GM19452 (cell line): ENCODE measurements at regions not wholly inside any gene's neighbourhood (a gene's known extent, or its start where the extent isn't known, plus 50 kb on each side); places are given as distances from the start of the nearest gene placed in this dataset.

Source experiments
- ATAC-seq: cut with Tn5 transposase; IDR thresholded peaks from one replicate; pipeline ENCODE4 v1.9.1; 2021; ENCODE audit not compliant: unreplicated experiment

DNA sequence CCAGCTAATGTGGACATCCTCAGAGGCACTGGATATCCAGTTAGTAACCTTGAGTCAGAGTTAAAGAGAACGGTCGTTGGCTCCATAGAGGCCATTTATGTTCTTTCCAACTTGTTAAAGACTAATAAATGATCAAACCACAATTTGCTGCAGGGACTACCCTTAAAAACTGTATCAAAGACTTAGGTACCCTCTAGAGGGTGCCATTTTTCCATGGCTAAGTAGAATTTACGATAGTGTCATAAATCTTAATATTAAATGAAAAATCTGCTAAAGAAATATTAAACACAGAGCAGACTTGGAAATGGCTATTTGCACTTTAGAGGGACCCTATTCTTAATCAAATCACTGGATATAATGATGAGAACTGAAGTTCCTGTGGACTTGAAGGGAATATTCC, 685.2 kb upstream of the CHORDC1 start:
- no peak for ATAC-seq

DNA sequence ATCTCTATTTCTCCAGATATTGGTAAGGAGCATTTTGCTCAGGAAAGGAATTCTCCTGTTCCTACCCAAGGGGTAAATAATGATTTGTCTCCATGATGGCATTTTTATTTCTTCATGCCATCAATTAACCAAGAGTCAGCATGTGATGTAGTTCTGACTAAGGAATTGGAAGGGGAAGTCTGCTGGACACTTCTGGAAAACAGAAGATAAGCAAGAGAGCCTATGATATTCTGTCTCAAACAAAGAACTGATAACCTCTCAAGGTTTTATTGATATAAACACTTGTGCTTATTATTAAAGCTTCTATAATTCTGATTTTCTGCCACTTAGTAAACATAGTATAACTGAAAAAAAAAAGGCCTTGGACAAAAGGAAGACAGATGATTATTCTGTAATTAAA, 673.0 kb upstream of the CHORDC1 start:
- ATAC-seq, result no peak

DNA sequence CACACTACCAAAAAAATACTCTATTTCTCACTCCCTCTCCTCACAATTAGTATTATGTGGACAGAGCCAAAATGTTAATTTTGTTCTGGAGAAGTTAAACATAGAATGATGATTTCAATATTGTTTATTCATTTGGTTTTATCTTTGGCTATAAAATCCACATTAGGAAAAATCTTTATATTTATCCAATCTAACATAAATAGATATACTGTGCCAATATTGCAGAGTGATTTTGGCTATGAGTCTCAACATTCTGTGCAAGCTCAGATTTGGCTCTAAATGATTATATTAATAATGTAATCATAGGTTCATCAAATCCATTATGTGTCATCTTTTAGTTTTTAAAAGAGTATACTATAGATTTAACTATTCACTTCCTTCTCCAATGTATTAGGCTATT, 667.5 kb upstream of the CHORDC1 start:
- ATAC-seq, result no peak

DNA sequence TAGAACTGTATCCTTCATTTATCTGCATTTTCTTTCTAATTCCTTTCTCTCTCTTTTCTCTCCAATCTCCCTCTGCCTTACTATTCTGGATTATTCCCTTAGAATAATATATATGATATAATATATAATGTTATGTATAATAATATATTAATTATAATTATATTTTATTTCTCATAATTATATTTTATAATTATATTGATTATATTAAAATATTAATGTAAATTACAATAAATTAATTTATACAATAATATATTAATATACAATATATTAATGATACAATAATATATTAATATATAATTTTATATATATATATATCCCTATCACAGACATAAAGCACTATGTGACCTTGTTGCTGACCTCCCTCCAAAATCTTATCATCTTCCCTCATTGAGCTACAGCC, 661.3 kb upstream of the CHORDC1 start:
- no peak for ATAC-seq

DNA sequence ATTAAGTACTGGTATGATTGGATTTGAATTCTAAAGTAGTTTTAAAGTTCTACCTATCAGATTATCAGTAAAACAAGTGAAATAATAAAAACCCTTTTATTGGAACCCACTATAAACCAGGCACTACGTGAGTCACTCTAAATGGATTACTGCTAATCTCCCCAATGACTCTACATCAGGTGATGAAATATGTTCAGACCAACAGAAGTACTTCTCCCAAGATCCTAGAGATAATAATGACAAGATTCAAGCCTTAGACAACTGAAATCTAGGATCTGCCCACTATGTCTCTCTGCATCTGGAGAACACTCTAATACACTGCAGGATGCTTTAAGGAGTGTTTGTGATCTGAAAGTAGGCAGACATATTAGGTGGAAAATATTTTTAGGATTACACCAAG, 652.1 kb upstream of the CHORDC1 start:
- ATAC-seq, result no peak

DNA sequence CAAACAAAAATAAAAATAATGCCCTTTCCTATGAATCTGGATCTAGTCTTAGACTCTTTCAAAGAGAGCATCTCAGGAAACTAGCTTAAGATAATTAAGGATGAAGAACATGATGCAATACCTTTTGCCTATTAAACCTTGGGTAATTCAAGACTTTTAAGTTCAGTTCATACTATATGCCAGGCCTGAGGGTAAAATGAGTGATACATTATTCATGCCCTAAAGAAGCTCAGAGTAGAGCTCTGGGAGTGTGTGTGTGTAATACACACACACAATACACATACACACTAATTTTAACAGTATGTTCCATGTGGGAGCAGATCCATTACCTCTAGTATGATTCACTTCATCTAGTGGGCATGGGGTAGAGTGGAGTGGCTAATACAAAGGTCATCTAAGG, 651.4 kb upstream of the CHORDC1 start:
- ATAC-seq, result no peak

DNA sequence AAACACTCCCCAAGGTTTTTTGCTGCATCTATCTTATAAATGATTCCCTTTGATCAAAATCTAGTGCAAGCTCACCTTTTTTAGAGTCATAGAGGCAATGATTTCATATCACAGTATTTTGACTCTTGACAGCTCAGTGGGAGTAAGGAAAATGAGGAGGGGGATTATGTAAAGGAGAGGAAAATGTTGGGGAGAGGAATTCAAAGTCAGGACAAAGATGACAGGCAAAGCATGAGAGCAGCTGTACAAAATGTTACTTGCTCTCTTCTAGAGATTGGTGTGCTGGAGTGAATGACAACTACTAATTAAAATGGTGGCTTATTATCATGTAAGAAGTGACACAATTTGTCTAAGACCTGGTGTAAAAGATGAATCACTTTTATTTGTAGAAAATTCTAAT, 644.6 kb upstream of the CHORDC1 start:
- ATAC-seq, result no peak

DNA sequence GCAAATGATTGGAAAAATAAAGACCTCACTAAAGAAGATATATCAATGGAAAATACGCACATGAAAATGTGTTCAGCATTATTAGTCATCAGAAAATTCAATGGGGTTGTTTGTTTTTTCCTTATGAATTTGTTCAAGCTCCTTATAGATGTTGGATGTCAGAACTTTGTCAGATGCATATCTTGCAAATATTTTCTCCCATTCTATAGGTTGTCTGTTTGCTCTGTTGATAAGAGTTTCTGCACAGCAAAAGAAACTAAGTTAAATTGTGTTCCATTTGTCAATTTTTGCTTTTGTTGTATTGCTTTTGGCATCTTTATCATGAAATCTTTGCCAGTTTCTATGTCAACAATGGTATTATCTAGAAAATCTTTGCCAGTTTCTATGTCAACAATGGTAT, 633.9 kb upstream of the CHORDC1 start:
- no peak for ATAC-seq

DNA sequence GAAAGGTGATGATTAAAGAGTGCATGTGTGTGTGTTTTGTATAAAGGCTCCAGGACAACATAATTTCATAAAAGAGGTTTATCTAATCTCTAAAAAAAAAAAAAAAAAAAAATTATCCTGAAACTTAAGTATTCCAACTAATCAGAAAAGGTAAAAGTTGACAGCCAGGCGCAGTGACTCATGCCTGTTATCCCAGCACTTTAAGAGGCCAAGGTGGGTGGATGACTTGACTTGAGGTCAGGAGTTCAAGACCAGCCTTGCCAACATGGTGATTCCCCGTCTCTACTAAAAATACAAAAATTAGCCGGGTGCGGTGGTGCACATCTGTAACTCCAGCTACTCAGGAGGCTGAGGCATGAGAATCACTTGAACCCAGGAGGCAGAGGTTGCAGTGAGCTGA, 632.7 kb upstream of the CHORDC1 start:
- no peak for ATAC-seq

DNA sequence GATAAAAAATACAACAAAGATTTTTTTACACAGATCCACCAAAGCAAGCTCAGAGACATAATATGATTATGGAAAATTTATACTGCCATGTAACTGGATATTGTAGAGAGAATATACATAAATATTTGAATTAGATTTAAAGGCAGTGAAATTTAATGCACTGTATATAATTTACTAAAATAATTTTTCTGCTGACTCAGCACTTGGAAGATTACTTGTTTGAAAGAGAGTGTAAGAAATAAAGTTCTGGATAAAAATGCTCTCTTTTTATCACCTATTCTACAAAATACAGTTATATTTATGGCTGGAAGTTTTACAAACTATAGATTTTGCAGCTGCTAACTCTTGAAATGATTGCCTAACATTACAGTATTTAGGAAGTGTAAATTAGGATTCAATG, 628.3 kb upstream of the CHORDC1 start:
- ATAC-seq, result no peak

DNA sequence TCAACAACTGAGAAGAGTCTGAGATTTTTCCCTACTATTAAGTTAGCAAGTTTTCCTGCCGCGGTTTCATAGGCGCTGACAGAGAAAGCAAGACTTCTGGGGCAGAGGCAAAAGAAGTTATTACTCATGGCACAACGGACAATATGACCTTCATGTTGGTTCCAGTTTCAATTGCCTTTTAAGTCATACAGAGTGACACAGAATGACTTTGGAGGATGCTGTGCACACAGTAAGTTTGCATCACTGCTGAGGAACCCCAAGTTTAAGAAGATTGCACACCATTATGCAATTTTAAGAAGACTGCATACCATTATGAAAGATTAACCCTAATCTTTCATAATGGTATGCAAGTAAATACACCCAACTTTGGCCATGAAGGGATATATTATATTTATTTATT, 626.5 kb upstream of the CHORDC1 start:
- ATAC-seq, result no peak

DNA sequence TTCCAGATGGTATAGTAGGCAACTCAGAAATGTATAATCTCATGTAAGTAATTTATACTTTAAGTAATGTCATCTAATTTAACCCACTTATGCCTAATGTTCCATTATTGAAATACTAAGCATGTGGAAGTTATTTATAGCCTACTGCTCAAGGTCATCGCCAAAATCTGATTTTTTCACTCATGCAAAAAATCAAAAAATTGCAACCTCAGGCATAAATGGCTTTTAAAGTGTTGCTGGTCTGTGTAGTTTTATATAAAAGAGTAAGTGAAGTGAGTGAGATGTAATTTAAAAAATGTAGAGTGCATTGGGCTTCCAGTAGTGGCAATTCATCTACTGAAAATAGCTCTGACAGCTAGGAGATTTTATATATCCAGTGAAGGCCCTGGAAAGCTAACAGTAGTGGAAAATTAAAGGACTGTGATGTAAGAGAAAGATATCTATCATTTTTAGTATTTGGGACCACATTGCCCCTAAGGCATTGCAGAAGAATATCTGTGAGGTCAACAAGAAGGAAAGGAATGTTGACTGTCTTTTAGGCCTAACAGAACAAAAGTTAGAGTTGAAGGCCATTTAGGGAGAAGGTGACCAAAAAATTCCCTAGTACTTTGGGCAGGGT, 624.5 kb upstream of the CHORDC1 start:
- ATAC-seq, result no peak

DNA sequence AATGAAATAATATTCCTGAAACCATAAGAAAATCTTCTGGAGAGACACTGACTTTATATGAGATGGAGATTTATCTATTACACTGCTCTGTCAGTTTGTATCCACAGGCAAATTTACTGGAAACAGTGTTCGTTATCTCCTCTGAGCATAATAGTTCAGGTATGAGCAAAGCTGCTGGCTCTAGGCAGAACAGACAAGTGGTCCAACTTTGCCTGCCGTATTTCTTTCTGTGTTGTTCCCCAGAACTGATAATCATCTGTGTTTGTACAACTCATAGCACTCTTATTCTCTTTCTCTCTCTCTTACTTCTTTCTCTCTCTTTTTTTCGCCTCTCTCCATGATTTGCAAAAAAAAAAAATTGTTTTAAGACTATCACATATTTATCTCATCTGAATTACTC, 623.8 kb upstream of the CHORDC1 start:
- ATAC-seq, result no peak

DNA sequence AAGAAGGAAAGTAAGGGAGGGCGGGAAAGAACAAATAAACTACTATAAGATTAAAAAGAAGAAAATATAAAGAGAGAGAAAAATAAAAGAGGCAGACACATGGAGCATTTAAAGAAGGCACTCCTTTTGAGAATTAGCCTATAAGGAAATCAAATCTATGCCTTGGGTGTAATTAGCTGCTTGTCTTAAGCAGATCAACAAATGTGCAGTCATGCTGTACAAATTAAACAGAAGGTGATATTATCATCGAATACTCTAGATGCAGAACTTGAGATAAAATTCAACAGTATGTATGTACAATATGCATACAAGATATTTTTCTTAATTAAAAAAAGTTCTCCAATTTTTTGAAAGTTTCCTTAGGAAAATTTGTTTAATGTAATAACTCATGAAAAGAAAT, 623.0 kb upstream of the CHORDC1 start:
- no peak for ATAC-seq

DNA sequence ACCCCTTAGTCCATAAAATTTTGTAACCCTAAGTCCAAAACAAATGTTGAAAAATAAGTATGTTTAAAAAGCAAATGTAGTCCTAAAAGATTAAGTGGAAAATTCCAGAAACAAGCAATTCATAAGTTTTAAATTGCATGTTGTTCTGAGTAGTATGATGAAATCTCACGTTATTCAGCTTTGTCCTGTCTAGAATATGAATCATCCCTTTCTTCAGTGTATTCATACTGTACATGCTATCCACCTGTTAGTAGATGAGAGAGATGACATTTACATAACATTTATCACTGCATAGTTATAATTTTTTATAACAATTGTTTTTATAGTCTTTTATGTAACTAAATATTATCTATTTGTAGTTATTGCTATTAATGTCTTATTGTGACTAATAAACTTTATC, 622.3 kb upstream of the CHORDC1 start:
- ATAC-seq, result no peak

DNA sequence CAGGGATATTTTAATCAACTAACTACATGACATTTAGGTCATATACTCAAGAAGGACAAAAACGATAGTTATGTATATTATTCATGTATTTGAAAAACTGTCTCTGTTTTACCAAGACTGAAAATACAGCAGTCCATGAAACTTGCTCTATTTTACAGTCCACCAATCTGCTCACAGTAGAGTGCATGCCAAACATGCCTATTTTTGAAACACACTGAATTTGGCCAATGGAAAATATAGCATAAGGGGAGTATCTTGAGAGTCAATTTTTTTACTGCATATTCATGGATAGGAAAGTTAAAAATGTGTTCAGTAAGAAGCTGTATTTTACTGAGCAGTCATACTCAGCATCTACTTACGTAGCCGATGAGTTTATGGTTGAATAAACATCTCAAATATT, 621.2 kb upstream of the CHORDC1 start:
- ATAC-seq, result no peak

DNA sequence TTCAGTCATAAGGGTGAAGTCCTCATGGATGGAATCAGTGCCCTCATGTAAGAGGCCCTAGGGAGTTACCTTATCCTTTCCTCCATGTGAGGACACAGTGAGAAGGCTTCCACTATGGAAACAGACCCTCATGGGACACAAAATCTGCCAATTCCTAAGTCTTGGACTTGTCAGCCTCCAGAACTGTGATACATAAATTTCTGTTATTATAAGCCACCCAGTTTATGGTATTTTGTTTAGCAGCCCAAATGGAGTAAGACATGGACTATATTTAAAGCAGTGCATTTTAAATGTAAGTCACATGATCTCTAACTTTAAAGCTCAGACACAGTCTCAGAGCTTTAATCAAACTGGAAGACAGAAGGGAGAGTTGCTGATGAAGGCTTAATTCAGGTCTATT, 619.8 kb upstream of the CHORDC1 start:
- no peak for ATAC-seq

DNA sequence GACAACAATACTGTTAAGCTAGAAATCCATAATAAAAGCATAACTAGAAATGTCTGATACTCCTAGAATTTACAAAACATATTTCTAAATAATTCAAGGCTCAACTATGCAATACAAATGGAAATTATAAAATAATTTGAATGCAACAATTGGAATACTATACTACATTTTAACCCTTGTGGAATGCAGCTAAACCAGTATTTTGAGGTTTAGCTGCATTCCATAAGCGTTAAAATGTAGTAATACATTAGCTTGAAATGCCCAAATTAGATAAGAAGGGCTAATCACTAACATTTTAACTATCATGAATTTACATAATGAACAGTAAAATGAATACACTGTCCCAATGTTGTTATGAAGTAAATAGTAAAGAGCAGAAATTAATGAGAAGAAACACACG, 617.2 kb upstream of the CHORDC1 start:
- ATAC-seq, result no peak

DNA sequence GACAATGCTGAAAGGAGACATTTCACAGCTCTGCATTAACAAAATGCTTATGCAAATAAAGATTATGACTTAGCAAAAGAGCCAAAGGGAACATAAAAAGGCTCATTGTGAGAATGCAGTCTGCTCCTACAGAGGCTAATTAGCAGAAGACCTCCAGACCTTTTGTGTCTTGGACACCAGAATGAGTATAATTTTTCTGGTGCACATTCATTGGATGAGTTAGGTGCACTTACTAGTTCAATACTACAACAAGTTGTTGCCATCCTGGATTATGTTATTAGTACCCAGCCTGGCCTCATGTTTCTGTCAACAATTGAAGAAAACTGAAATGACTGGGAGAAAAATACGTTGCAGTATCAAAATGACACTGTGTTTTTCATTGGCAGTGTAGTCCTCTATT, 613.2 kb upstream of the CHORDC1 start:
- no peak for ATAC-seq

DNA sequence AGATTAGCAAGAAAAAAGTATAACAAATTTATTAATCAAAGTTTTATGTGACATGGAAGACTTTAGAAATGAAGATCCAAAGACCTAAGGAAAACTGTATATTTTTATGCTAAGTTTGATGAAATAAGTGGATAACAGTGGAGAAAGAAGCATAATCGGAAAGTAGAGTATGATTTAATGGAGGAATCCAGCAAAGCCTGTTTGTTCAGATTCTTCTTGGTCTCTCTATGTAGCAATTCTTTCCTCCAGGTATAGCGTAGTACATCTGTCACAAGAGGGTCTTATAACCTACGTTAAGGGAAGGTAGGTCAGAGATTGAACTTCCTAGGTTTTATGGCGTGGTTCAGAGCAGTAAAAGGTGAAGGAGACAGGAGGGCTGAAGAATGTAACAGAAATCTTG, 600.6 kb upstream of the CHORDC1 start:
- no peak for ATAC-seq

DNA sequence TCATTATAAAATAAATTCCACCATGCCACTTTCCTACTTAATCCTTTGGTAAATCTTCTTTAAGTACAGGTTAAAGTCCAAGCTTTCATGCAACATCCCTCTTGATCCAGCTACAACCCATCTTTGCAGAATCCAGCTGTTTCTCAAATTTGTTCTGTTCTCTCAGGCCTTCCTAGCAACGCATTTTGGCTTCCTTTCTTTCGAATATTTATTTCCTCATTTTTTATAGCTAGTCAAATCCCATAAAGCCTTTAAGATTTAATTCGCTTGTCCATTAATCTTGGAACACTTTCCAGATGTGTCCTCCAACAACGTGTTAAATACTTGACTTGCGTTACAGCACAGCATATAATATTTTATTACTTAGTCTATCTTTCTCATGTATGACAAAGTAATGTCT, 600.1 kb upstream of the CHORDC1 start:
- ATAC-seq, result no peak

DNA sequence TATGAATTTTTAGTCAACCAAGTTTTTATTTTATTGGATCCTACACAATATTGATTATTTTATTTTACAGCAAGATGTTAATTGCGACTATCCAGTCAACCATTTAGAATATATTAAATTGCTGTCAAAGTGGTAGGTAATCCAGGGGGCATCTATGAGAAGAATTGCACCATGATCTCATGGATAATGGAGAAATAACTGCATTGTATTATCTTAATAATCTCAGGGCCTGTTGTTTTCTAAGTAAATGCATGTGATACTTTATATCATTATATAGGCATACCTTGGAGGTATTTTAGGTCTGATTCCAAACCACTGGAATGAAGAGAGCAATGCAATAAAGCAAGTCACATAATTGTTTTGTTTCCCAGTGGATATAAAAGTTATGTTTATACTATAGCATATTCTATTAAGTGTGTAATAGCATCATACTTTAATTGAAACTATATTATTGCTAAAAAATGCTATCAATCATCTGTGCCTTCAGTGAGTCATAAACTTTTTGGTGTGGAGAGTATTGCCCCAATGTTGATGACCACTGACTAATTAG, 595.4 kb upstream of the CHORDC1 start:
- ATAC-seq, result no peak

DNA sequence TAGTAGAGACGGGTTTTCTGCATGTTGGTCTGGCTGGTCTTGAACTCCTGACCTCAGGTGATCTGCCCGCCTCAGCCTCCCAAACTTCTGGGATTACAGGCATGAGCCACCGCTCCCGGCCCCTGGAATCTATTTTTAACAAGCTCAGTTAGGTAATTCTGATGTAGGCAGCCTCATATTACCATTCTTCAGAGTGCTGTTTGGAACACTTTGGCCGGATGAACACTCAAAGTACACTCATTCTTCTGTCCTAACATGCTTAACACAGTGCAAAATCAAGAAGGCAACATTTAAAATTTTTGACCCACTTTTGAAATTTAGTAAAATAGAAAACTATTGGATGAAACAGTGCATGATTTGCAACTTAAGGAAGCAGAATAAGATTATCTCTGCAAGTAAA, 586.7 kb upstream of the CHORDC1 start:
- ATAC-seq, result no peak

DNA sequence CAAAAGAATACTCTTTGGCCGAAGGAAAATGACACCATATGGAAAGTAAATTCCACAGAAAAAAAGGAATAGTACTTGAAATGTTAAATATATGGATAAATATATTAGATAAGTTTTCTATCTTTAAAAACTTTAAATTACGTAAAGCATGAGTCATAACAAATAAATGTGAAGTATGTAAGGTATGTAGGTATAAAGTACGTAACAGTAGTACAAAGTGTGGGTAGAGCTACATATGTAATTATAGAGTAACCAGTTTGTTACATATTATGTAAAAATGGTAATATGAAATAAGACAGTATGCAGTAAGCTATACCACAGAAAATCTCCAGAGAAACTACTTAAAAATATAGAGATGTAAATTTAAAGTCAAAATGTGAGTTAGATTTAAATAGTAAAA, 582.3 kb upstream of the CHORDC1 start:
- ATAC-seq, result no peak
